CD14-positive monocyte (primary cell): ENCODE measurements at regions not wholly inside any gene's neighbourhood (a gene's known extent, or its start where the extent isn't known, plus 50 kb on each side); places are given as distances from the start of the nearest gene placed in this dataset.

Experiments used
- DNase-seq, 3 donors: peaks; one replicate each; pipeline ENCODE4 v3.0.0-alpha.2; 2011 to 2022
- H2AFZ ChIP-seq: 2 replicates; pipeline ENCODE4 v1.6.0; 2012; ENCODE audit warnings: mild to moderate bottlenecking, low read depth, low read length, inconsistent platforms; ENCODE audit not compliant: insufficient read depth, poor library complexity, severe bottlenecking
- H3K27ac ChIP-seq, 2 donors: 1 replicate in 1 of 2; 2 replicates in 1 of 2; pipeline ENCODE4 v1.5.1; 2012 to 2013; ENCODE audit warnings: low read length in 2 of 2, control low read depth in 1 of 2, inconsistent platforms in 1 of 2, low read depth in 1 of 2, mild to moderate bottlenecking in 1 of 2
- H3K27me3 ChIP-seq, 2 donors: one replicate each; pipeline versions ENCODE4 v1.6.0 to v1.6.1; 2011 to 2013; ENCODE audit warnings: low read length in 2 of 2; ENCODE audit not compliant: control insufficient read depth in 2 of 2, insufficient read depth in 2 of 2
- H3K36me3 ChIP-seq, 2 donors: replicated peaks in 1 of 2; 1 replicate in 1 of 2; 2 replicates in 1 of 2; pipeline versions ENCODE4 v1.5.1 to v1.6.1; 2012 to 2013; ENCODE audit warnings: low read length in 2 of 2, control low read depth in 1 of 2, inconsistent platforms in 1 of 2, mild to moderate bottlenecking in 1 of 2; ENCODE audit not compliant: insufficient read depth in 2 of 2, control insufficient read depth in 1 of 2
- H3K4me1 ChIP-seq, 2 donors: 1 replicate in 1 of 2; 2 replicates in 1 of 2; pipeline versions ENCODE4 v1.5.1 to v1.6.1; 2012 to 2013; ENCODE audit warnings: low read length in 2 of 2, control low read depth in 1 of 2, inconsistent platforms in 1 of 2, mild to moderate bottlenecking in 1 of 2, moderate library complexity in 1 of 2; ENCODE audit not compliant: insufficient read depth in 2 of 2, control insufficient read depth in 1 of 2
- H3K4me2 ChIP-seq: replicated peaks from 2 replicates; pipeline ENCODE3; 2012; ENCODE audit warnings: low read length, moderate library complexity, mild to moderate bottlenecking; ENCODE audit not compliant: poor library complexity, severe bottlenecking; ENCODE audit errors: extremely low read depth
- H3K4me3 ChIP-seq, 3 experiments: fragments of 200-600 bp in 1 of 3; sonication (generic) in 1 of 3; replicated peaks in 1 of 3; 1 replicate in 2 of 3; 2 replicates in 1 of 3; pipeline ENCODE4 v1.5.1; 2011 to 2013; ENCODE audit warnings: low read length in 3 of 3, mild to moderate bottlenecking in 3 of 3, control low read depth in 2 of 3, low read depth in 2 of 3, inconsistent platforms in 1 of 3, moderate library complexity in 1 of 3
- H3K79me2 ChIP-seq: 2 replicates; pipeline ENCODE4 v1.6.0; 2012; ENCODE audit warnings: mild to moderate bottlenecking, control low read depth, inconsistent platforms, low read length, moderate library complexity; ENCODE audit not compliant: insufficient read depth
- H3K9ac ChIP-seq: 2 replicates; pipeline ENCODE4 v1.6.0; 2017; ENCODE audit warnings: low read length, mild to moderate bottlenecking; ENCODE audit not compliant: insufficient read depth, poor library complexity, severe bottlenecking
- H3K9me3 ChIP-seq, 2 donors: replicated peaks in 1 of 2; 1 replicate in 1 of 2; 2 replicates in 1 of 2; pipeline versions ENCODE4 v1.5.1 to v1.6.1; 2012 to 2013; ENCODE audit warnings: low read length in 2 of 2, control low read depth in 1 of 2; ENCODE audit not compliant: control insufficient read depth in 1 of 2, insufficient read depth in 1 of 2
- H4K20me1 ChIP-seq: 2 replicates; pipeline ENCODE4 v1.6.0; 2012; ENCODE audit warnings: mild to moderate bottlenecking, low read length, control low read depth, moderate library complexity; ENCODE audit not compliant: insufficient read depth
- H3K27ac Mint-ChIP-seq, 7 donors: one replicate each; pipeline ENCODE4 v1.8.0; 2020; ENCODE audit warnings: mild to moderate bottlenecking in 7 of 7, mixed read lengths in 7 of 7, moderate library complexity in 6 of 7, inconsistent platforms in 2 of 7
- H3K27me3 Mint-ChIP-seq, 3 donors: one replicate each; pipeline ENCODE4 v1.8.0; 2021 to 2022; ENCODE audit warnings: low read depth in 3 of 3, mild to moderate bottlenecking in 3 of 3, mixed read lengths in 3 of 3, moderate library complexity in 3 of 3, inconsistent platforms in 1 of 3
- H3K36me3 Mint-ChIP-seq, 2 donors: one replicate each; pipeline ENCODE4 v1.8.0; 2020; ENCODE audit warnings: mixed read lengths in 2 of 2, inconsistent platforms in 1 of 2, mild to moderate bottlenecking in 1 of 2
- H3K4me1 Mint-ChIP-seq: one replicate; pipeline ENCODE4 v1.8.0; 2020; ENCODE audit warnings: mild to moderate bottlenecking, mixed read lengths
- H3K4me3 Mint-ChIP-seq, 2 donors: one replicate each; pipeline ENCODE4 v1.8.0; 2020; ENCODE audit warnings: mild to moderate bottlenecking in 2 of 2, mixed read lengths in 2 of 2, moderate library complexity in 1 of 2
- H3K9me3 Mint-ChIP-seq, 7 donors: one replicate each; pipeline ENCODE4 v1.8.0; 2020 to 2022; ENCODE audit warnings: mixed read lengths in 7 of 7, mild to moderate bottlenecking in 6 of 7, moderate library complexity in 6 of 7, inconsistent platforms in 2 of 7
- WGBS: methylation state at CpG from one replicate; pipeline ENCODE4 v1.1.5; 2013; ENCODE audit warnings: missing lambda C conversion rate; ENCODE audit not compliant: insufficient coverage; 5-methylcytosine and 5-hydroxymethylcytosine counted together
- intact Hi-C, 2 donors: fragments of 100-400 bp; cut with micrococcal nuclease; formaldehyde crosslinking; loops; one replicate each; pipeline versions ENCODE4 v1.15.0 to v1.15.1; 2023
- TF ChIP-seq, protein P1 (sequence below): fragments of 200-600 bp; IDR thresholded peaks from one replicate; pipeline ENCODE4 v1.8.0; 2022; ENCODE audit warnings: antibody characterized with exemption, mild to moderate bottlenecking

GRCh38 chr1:172955161-172955815 lies 95.5 kb downstream of the TNFSF18 start:
- H4K20me1 ChIP-seq, result no peaks in the 10 kb centered on the region
- H3K9me3 ChIP-seq, result no peaks in the 10 kb centered on the region
- H3K4me1 ChIP-seq, result no peaks in the 10 kb centered on the region
- intact Hi-C loops, result no loop called here
- H3K4me3 ChIP-seq, result no peak overlapping the region
- no peak overlapping the region for H3K4me2 ChIP-seq
- Mint-ChIP-seq H3K9me3 (no peaks in the 10 kb centered on the region), H3K27ac (no peak overlapping the region), H3K27me3 (no peaks in the 10 kb centered on the region), H3K36me3 (no peaks in the 10 kb centered on the region), H3K4me3 (no peak overlapping the region), H3K4me1 (peaks cover under 1% of the 10 kb centered on the region)
- no peaks in the 10 kb centered on the region for H3K27me3 ChIP-seq
- H3K36me3 ChIP-seq, result no peaks in the 10 kb centered on the region
- H2AFZ ChIP-seq, result no peak overlapping the region
- WGBS, result 100% methylated on average over 1 of the region's 5 CpGs
- H3K79me2 ChIP-seq, result no peaks in the 10 kb centered on the region
- H3K9ac ChIP-seq, result no peak overlapping the region
- H3K27ac ChIP-seq, result no peak overlapping the region
- no peak for DNase-seq
- TF ChIP-seq, protein P1, sequence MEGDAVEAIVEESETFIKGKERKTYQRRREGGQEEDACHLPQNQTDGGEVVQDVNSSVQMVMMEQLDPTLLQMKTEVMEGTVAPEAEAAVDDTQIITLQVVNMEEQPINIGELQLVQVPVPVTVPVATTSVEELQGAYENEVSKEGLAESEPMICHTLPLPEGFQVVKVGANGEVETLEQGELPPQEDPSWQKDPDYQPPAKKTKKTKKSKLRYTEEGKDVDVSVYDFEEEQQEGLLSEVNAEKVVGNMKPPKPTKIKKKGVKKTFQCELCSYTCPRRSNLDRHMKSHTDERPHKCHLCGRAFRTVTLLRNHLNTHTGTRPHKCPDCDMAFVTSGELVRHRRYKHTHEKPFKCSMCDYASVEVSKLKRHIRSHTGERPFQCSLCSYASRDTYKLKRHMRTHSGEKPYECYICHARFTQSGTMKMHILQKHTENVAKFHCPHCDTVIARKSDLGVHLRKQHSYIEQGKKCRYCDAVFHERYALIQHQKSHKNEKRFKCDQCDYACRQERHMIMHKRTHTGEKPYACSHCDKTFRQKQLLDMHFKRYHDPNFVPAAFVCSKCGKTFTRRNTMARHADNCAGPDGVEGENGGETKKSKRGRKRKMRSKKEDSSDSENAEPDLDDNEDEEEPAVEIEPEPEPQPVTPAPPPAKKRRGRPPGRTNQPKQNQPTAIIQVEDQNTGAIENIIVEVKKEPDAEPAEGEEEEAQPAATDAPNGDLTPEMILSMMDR, result no peak

GRCh38 chr1:172956871-172957270 lies 93.9 kb downstream of the TNFSF18 start:
- H3K36me3 ChIP-seq, result no peaks in the 10 kb centered on the region
- no peak overlapping the region for H2AFZ ChIP-seq
- Mint-ChIP-seq H3K4me1 (peaks cover 4% of the 10 kb centered on the region), H3K4me3 (no peak overlapping the region), H3K36me3 (no peaks in the 10 kb centered on the region), H3K27ac (no peak overlapping the region), H3K9me3 (peaks cover 0 to 2% (median 0%) of the 10 kb centered on the region in 7 donors), H3K27me3 (no peaks in the 10 kb centered on the region)
- no peaks in the 10 kb centered on the region for H4K20me1 ChIP-seq
- no peak overlapping the region for H3K27ac ChIP-seq
- H3K27me3 ChIP-seq, result no peaks in the 10 kb centered on the region
- no peak for DNase-seq
- H3K79me2 ChIP-seq, result no peaks in the 10 kb centered on the region
- intact Hi-C loops, result no loop called here
- no peak overlapping the region for H3K4me2 ChIP-seq
- H3K4me3 ChIP-seq, result no peak overlapping the region
- TF ChIP-seq, protein P1, result no peak
- no peaks in the 10 kb centered on the region for H3K4me1 ChIP-seq
- no peaks in the 10 kb centered on the region for H3K9me3 ChIP-seq
- no peak overlapping the region for H3K9ac ChIP-seq
- WGBS, result no CpG with 5 or more reads among the region's 1 CpG
